H9 (cell line): ENCODE measurements at regions not wholly inside any gene's neighbourhood (a gene's known extent, or its start where the extent isn't known, plus 50 kb on each side); places are given as distances from the start of the nearest gene placed in this dataset.

ENCODE experiments used
- DNase-seq: peaks from one replicate; pipeline ENCODE4 v3.0.0-alpha.2; 2017
- H2AFZ ChIP-seq: one replicate; pipeline ENCODE4 v1.6.1; 2013; ENCODE audit warnings: mild to moderate bottlenecking, low read length, control low read depth, moderate library complexity
- H2AK5ac ChIP-seq: 2 replicates; pipeline ENCODE4 v1.6.1; 2013; ENCODE audit warnings: low read length, control low read depth, mixed read lengths; ENCODE audit not compliant: insufficient read length
- H2BK120ac ChIP-seq: one replicate; pipeline ENCODE4 v1.6.1; 2013; ENCODE audit warnings: low read depth, mild to moderate bottlenecking, low read length, control low read depth, inconsistent platforms; ENCODE audit not compliant: poor library complexity, severe bottlenecking
- H2BK12ac ChIP-seq: 2 replicates; pipeline ENCODE4 v1.6.1; 2013; ENCODE audit warnings: low read length, control low read depth, mixed read lengths, low read depth; ENCODE audit not compliant: insufficient read length
- H2BK15ac ChIP-seq: 2 replicates; pipeline ENCODE4 v1.6.1; 2013; ENCODE audit warnings: low read depth, low read length, control low read depth
- H2BK20ac ChIP-seq: one replicate; pipeline ENCODE4 v1.6.1; 2013; ENCODE audit warnings: low read depth, mild to moderate bottlenecking, low read length, control low read depth, inconsistent platforms; ENCODE audit not compliant: poor library complexity, severe bottlenecking
- H2BK5ac ChIP-seq: 2 replicates; pipeline ENCODE4 v1.6.1; 2013; ENCODE audit warnings: low read length, control low read depth, mixed read lengths; ENCODE audit not compliant: insufficient read length
- H3K14ac ChIP-seq: 2 replicates; pipeline ENCODE4 v1.6.1; 2013; ENCODE audit warnings: low read length, control low read depth; ENCODE audit not compliant: insufficient read depth
- H3K18ac ChIP-seq: 2 replicates; pipeline ENCODE4 v1.6.1; 2013; ENCODE audit warnings: low read depth, mild to moderate bottlenecking, mixed read lengths, low read length, control low read depth; ENCODE audit not compliant: insufficient read length
- H3K23ac ChIP-seq: 2 replicates; pipeline ENCODE4 v1.6.1; 2013; ENCODE audit warnings: low read length, control low read depth, mixed read lengths, low read depth; ENCODE audit not compliant: insufficient read length
- H3K23me2 ChIP-seq: 2 replicates; pipeline ENCODE4 v1.6.1; 2013; ENCODE audit warnings: low read depth, mild to moderate bottlenecking, mixed read lengths, low read length, control low read depth; ENCODE audit not compliant: insufficient read length, poor library complexity, severe bottlenecking
- H3K27ac ChIP-seq: 2 replicates; pipeline ENCODE4 v1.5.1; 2013; ENCODE audit warnings: low read length, control low read depth, mixed read lengths, low read depth; ENCODE audit not compliant: insufficient read length
- H3K27me3 ChIP-seq: 2 replicates; pipeline ENCODE4 v1.6.1; 2013; ENCODE audit warnings: low read length, control low read depth, inconsistent platforms; ENCODE audit not compliant: insufficient read depth
- H3K4ac ChIP-seq: 2 replicates; pipeline ENCODE4 v1.6.1; 2013; ENCODE audit warnings: low read depth, mild to moderate bottlenecking, control low read depth, inconsistent platforms, low read length, moderate library complexity
- H3K4me1 ChIP-seq: 2 replicates; pipeline ENCODE4 v1.6.1; 2013; ENCODE audit warnings: low read length, control low read depth, inconsistent platforms; ENCODE audit not compliant: insufficient read depth
- H3K4me2 ChIP-seq: 2 replicates; pipeline ENCODE4 v1.6.1; 2013; ENCODE audit warnings: low read length, control low read depth, mixed read lengths; ENCODE audit not compliant: insufficient read length, insufficient read depth
- H3K56ac ChIP-seq: 2 replicates; pipeline ENCODE4 v1.6.1; 2013; ENCODE audit warnings: low read depth, mild to moderate bottlenecking, mixed read lengths, low read length, control low read depth; ENCODE audit not compliant: insufficient read length
- H3K79me1 ChIP-seq: 2 replicates; pipeline ENCODE4 v1.6.1; 2013; ENCODE audit warnings: low read depth, mild to moderate bottlenecking, moderate library complexity, low read length, control low read depth, inconsistent platforms; ENCODE audit not compliant: insufficient read depth, poor library complexity, severe bottlenecking
- H3K79me2 ChIP-seq: 2 replicates; pipeline ENCODE4 v1.6.1; 2013; ENCODE audit warnings: low read length, control low read depth, inconsistent platforms; ENCODE audit not compliant: insufficient read depth
- H3K9ac ChIP-seq: 2 replicates; pipeline ENCODE4 v1.6.1; 2013; ENCODE audit warnings: low read length, control low read depth, mixed read lengths; ENCODE audit not compliant: insufficient read length; ENCODE audit errors: extremely low read depth
- H3K9me3 ChIP-seq: one replicate; pipeline ENCODE4 v1.6.1; 2013; ENCODE audit warnings: low read depth, low read length, inconsistent platforms; ENCODE audit not compliant: control insufficient read depth
- H3T11ph ChIP-seq: one replicate; pipeline ENCODE4 v1.6.1; 2013; ENCODE audit warnings: mild to moderate bottlenecking, low read length, control low read depth, inconsistent platforms
- H4K20me1 ChIP-seq: one replicate; pipeline ENCODE4 v1.6.1; 2013; ENCODE audit not compliant: control insufficient read depth, insufficient read length, insufficient read depth
- H4K5ac ChIP-seq: 2 replicates; pipeline ENCODE4 v1.6.1; 2013; ENCODE audit warnings: low read depth, mild to moderate bottlenecking, mixed read lengths, low read length, control low read depth; ENCODE audit not compliant: insufficient read length
- H4K8ac ChIP-seq: replicated peaks from 2 replicates; pipeline ENCODE4 v1.6.1; 2013; ENCODE audit warnings: low read length, control low read depth, mixed read lengths, low read depth; ENCODE audit not compliant: insufficient read length
- H4K91ac ChIP-seq: 2 replicates; pipeline ENCODE4 v1.6.1; 2013; ENCODE audit warnings: low read depth, mild to moderate bottlenecking, moderate library complexity, mixed read lengths, low read length, control low read depth; ENCODE audit not compliant: insufficient read length
- H3K27ac Mint-ChIP-seq, 3 experiments: 2 replicates in 2 of 3; 3 replicates in 1 of 3; pipeline ENCODE4 v1.8.0; 2020 to 2021; ENCODE audit warnings: mixed read lengths in 3 of 3, mild to moderate bottlenecking in 1 of 3, moderate library complexity in 1 of 3
- H3K27me3 Mint-ChIP-seq: 2 replicates; pipeline ENCODE4 v1.8.0; 2021; ENCODE audit warnings: low read depth, mild to moderate bottlenecking, moderate library complexity, mixed read lengths
- H3K36me3 Mint-ChIP-seq, 3 experiments: 2 replicates in 2 of 3; 3 replicates in 1 of 3; pipeline ENCODE4 v1.8.0; 2020 to 2021; ENCODE audit warnings: low read depth in 3 of 3, mixed read lengths in 3 of 3; ENCODE audit not compliant: insufficient read depth in 1 of 3
- H3K4me1 Mint-ChIP-seq, 2 experiments: 2 replicates each; pipeline ENCODE4 v1.8.0; 2020; ENCODE audit warnings: mixed read lengths in 2 of 2
- H3K4me3 Mint-ChIP-seq, 2 experiments: 2 replicates in 1 of 2; 3 replicates in 1 of 2; pipeline ENCODE4 v1.8.0; 2020 to 2021; ENCODE audit warnings: mild to moderate bottlenecking in 2 of 2, mixed read lengths in 2 of 2, moderate library complexity in 1 of 2
- H3K9me3 Mint-ChIP-seq, 2 experiments: 2 replicates in 1 of 2; 3 replicates in 1 of 2; pipeline ENCODE4 v1.8.0; 2020; ENCODE audit warnings: mild to moderate bottlenecking in 2 of 2, mixed read lengths in 2 of 2, moderate library complexity in 1 of 2
- CTCF ChIP-seq: fragments of 200-600 bp; sonication (generic); conservative IDR thresholded peaks from 3 replicates; pipeline ENCODE4 v1.8.0; 2021; ENCODE audit warnings: antibody characterized with exemption, mild to moderate bottlenecking
- WGBS: extraction: QIAGEN DNeasy Blood & Tissue Kit; methylation state at CpG from one replicate; pipeline ENCODE4 v1.1.7; 2013; ENCODE audit warnings: missing lambda C conversion rate, low lambda C conversion rate, mixed read lengths; ENCODE audit not compliant: insufficient read length; ENCODE audit errors: extremely low coverage; 5-methylcytosine and 5-hydroxymethylcytosine counted together

GRCh38 chr20:19074828-19075516, 137.5 kb upstream of the SLC24A3 start:
- Histone ChIP-seq H3K4me1 (no peaks in the 10 kb centered on the region; the same call in 1 of the 2 replicates), H2AFZ (no peak overlapping the region), H2BK120ac (no peak overlapping the region), H2BK5ac (no peak overlapping the region), H3K4ac (no peak overlapping the region), H2AK5ac (no peak overlapping the region), H3K27me3 (no peaks in the 10 kb centered on the region), H3K18ac (peak overlapping the region; percentile 29), H3K23ac (no peak overlapping the region), H3T11ph (no peak overlapping the region), H3K9ac (no peak overlapping the region), H3K79me1 (no peaks in the 10 kb centered on the region), H3K23me2 (no peaks in the 10 kb centered on the region), H2BK15ac (no peak overlapping the region), H2BK12ac (no peak overlapping the region), H4K91ac (no peak overlapping the region), H4K8ac (no peak overlapping the region), H4K20me1 (no peaks in the 10 kb centered on the region), H3K9me3 (no peaks in the 10 kb centered on the region), H3K56ac (no peak overlapping the region), H3K27ac (no peak overlapping the region), H3K14ac (peak overlapping the region; percentile 25; the same call in 1 of the 2 replicates), H4K5ac (no peak overlapping the region), H3K79me2 (no peaks in the 10 kb centered on the region), H3K4me2 (no peak overlapping the region), H2BK20ac (no peak overlapping the region)
- H3K27me3 Mint-ChIP-seq = no peaks in the 10 kb centered on the region; the same call in 1 of the 2 replicates
- no peak overlapping the region for H3K27ac Mint-ChIP-seq
- DNase-seq = no peak
- no peak overlapping the region for H3K4me3 Mint-ChIP-seq
- H3K9me3 Mint-ChIP-seq = no peaks in the 10 kb centered on the region; a peak in 1 of 5 replicates
- TF ChIP-seq CTCF = no peak
- H3K4me1 Mint-ChIP-seq = peaks cover 18 to 26% of the 10 kb centered on the region in 2 experiments
- 100% methylated on average over 1 of the region's 8 CpGs for WGBS
- no peaks in the 10 kb centered on the region for H3K36me3 Mint-ChIP-seq
